Hippocampal formation (tissue), 2 donors: ENCODE measurements at regions not wholly inside any gene's neighbourhood (a gene's known extent, or its start where the extent isn't known, plus 50 kb on each side); places are given as distances from the start of the nearest gene placed in this dataset.

ENCODE experiments used
- DNase-seq, 2 donors: peaks; one replicate each; lab custom pipeline; 2025; lab: John Stamatoyannopoulos, UW

DNA sequence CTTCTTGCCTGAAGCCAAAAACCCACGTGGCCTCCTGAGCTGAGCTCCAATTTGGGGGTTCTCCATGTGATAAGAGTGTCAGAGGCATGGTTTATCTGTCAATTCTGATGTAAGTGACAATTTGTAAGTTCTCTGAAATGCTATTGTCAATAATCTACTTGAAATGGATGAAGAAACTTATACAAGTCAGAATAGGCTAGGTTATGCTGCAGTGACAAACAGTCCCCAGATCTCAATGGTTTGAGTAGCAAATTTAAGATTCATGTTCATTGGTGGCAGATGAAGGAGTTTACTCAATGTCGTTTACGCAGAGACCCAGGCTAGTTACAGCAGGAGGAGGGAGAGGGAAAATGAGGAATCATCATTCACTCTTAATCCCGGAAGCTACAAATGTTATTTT, 352.4 kb downstream of the KIF16B start:
- no peak for DNase-seq

DNA sequence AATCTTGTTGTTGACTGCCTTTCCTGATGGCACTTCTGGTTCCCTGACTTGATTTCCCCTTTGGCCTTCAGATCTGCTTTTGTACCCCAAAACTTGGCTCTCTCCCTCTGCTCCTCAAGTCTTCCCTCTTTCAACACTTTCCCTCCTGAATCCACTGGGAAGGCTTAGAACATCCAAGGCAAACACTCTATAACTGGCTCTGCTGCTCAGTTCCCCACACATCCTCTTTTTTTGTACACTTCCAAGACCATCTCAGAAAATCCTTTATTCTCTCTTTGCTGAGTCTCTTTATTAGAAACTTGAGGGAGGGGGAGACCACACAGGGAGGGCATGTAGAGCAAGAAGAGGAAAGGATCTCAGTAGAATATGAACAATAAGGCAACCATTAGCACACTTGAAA, 354.1 kb downstream of the KIF16B start:
- no peak for DNase-seq

DNA sequence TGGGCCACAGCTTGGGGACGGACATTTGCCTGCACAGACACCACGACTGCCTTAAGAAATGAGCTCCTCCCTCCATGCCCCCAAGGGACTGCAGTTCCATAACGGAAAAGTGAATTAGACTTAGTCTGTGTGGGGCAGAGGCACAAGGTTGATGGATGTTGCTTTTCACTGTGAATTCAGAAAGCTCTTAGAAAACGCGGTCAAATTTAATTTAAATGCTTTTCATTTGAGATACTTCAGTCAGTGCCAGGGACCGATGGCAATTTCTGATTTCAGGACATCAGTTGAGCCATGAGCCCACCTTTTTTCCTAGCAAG, 356.4 kb downstream of the KIF16B start:
- DNase-seq, result no peak

DNA sequence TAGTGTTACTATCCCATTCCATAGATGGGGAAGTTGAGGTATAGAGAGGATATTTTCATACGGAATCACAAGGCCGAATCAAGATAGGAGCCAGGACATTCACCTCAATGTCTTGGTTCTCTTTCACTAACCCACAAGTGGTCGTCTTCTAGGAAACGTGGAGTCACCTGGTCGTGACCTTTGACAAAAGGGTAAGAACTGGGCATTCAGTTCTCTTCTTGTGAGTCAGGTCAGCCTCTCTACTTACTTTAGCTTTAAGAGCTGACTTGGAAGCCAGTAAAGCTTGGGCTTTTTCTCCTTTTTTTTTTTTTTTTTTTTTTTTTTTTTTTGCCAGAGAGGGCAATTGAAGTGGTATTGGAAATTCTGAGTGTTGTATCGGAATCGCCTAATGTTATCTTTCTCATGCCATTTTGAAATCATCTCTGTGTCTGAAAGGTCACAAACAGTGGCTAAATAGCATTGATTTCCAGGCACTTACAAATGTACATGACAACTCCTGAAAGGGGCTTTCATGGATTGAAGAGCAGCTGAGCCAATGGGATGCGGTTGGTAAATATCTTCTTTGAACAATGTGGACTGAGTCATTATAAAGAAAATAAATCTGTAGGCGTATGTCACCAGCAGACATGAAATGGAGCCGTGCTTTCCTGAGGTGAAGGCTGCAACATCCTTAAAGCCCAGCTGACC, 356.9 kb downstream of the KIF16B start:
- DNase-seq, result no peak

DNA sequence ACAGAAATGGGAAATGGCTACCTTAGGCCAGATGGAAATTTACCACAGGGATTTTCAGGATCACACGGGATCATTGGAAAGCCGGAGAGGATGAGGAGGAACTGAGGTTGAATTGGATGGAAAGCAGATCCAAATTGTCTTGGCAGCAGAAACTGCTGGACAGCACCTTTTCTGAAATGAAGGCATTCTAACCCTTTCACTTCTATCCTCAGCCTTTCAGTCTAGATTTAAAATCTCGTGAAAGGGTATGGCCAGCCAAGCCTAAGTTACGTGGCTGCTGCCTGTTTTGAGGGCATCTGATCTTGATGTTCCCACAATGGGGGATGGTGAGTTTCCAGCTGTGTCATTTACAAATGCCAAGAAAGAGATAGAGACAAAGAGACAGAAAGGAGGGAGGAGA, 358.2 kb downstream of the KIF16B start:
- DNase-seq, result no peak

DNA sequence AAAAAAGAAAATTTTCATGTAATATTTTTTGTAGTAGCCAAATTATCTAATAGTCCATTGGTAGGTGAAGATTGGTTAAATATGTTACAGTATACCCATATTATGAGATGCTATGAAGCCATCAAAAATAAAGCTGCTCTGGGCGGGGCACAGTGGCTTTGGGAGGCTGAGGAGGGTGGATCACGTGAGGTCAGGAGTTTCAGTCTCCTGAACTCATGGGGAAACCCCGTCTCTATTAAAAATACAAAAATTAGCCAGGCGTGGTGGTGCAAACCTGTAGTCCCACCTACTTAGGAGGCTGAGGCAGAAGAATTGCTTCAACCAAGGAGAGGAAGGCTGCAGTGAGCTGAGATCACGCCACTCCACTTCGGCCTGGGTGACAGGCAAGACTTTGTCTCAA, 360.5 kb downstream of the KIF16B start:
- no peak for DNase-seq

DNA sequence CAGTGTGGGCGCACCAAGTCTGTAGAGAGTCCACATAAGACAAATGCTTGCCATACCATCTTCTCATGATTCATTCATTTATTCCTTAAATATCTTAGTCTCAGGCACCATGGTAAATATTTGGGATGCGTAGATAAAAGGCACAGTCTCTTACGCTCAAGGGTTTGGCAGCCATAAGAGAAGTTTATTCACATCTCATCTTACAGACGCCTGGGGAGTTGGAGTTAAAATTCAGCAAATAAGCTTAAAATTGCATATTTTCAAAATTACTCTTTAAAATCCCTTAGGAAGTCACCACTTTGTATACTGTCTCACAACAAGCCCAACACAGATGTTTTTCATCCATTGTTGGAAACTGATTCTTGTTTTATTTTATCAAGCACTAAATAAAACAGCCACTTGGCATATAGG, 363.3 kb downstream of the KIF16B start:
- DNase-seq, result no peak

DNA sequence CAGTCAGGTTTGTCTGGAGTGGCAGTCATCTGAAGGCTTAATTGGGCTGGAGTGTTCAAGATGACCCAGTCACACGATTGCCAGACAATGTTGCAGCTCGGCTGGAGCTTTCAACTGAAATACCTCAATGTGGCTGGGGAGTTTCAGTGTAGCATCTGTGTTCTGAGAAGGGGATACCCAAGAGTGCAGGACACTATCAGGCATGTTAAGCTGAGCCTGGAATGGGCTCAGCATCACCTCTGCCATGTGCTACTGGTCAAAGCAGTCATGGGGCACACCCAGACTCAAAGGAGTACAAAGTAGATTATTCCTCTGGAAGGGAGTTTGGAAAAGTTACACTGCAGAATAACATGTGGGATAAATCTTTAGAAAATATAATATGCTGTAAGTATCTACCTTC, 363.9 kb downstream of the KIF16B start:
- DNase-seq, result no peak

DNA sequence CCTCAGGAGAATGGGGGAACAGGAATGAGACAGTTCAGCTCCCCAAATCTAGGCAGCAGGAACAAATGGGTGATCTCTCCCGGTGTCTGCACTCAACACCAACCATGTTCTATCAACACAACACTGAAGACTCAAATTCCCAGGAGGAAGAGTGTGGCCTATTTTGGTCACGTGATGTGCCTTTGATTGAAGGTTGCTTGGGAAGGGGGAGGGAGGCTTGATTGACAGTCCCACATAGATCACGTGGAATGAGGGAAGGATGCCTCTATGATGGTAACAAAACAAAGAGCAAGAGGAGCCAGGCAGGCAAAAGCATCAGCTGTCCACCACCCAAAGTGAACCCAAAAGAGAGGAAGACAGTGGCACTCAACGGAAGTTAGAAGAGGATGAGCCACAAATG, 364.8 kb downstream of the KIF16B start:
- DNase-seq, result no peak

DNA sequence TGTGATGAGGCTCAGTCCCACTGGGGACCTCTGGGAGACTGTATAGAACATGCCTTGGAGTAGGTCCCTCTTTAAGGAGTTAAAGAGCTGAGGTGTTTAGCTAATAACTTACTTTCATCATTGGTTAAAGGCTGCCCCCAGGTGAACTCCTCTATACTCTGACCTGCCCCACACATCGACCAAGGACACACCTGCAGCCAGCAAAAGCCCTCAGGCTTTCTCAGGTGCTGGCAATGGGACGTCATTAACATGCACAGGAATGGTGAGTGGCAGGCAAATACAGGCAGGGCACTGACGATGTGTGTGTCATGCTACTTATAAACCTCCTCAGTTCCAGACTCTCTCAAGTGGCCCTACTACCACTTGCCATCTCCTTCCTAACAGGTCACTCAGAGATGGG, 366.4 kb downstream of the KIF16B start:
- DNase-seq, result no peak

DNA sequence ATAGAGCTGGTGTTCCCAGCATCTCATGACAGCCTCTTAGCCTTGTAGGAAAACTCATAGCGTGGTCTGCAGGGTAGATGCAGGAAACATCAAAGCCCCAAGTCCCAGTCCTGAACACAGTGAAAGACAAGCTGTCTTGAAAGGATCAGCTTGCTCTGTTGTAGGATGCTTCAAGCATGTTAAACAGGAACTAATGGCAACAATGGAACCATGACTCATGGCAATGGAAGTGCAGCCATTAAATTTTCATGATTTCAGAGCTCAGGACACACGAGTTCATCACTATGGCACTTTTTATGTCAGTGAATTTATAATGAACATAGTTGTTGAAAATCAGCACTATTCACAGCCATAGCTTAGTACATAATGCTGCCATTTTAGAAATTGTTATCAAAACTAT, 367.7 kb downstream of the KIF16B start:
- DNase-seq, result no peak

DNA sequence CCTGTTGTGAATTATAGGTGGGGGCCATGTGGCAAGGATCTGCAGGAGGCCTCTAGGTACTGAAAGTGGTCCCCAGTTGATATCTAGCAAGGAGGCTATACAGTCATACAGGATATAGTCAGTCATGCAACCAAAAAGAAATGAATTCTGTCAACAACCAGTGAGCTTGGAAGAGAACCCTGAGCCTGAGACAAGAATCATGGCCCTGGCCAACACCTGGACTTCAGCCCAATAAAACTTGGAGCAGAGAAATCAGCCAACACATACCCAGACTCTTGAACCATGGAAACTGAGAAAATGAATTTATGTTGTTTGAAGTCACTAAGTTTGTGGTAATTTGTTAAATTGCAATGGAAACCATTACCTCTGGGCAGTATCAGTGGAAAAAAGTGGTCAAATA, 370.2 kb downstream of the KIF16B start:
- no peak for DNase-seq

DNA sequence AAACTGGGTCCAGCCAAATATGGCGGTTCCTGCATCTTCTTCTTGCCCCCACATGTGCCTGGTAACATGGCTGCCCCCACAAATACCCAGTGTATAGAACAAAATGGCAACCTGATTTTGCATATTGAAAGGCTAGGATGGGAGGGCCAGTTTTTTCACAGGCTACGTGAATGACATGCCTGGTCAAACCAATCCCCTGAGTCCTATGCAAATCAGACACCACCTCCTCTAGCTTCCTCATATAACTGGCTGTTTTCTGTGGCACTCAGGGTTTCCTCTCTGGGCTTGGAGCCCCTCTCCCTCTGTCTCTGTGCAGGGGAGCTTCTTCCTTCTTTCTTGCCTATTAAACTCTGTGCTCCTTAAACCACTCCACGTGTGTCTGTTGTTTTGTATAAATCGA, 372.1 kb downstream of the KIF16B start:
- no peak for DNase-seq

DNA sequence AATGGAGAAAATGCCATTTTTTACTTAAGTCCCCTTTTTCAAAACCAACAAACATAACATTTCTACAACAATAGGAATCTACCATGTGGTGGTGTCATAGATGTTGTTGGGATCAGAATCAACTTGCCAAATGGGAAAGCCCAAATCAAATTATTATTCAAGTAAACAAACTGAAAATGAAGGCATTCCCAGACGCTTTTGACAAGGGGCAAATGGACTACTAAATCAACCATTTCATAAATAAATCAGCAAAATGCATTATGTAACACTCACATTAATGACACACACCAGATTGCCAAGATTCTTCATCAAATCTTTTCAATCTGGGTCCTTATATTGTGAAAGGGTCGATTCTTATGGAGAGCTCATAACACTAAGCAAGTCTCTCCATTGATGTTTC, 375.6 kb downstream of the KIF16B start:
- DNase-seq, result no peak

DNA sequence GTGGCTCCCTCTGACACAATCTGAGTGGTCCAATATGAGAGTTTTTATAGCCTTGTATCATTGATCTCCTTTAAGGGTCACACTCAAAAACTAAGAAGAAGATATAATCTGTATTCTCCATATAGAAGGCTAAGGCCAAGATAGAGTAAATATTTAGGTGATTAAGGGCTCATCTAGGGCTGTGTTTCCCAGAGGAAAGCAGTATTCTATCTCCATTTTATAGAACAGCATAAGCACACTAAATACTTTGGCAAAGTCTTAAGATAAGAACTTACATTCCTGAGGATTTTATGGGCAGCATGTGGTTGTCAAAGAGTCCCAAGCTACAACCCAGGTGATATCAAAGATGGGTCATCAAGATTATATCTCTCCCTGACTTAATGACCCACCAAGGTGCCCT, 377.6 kb downstream of the KIF16B start:
- DNase-seq, result no peak

DNA sequence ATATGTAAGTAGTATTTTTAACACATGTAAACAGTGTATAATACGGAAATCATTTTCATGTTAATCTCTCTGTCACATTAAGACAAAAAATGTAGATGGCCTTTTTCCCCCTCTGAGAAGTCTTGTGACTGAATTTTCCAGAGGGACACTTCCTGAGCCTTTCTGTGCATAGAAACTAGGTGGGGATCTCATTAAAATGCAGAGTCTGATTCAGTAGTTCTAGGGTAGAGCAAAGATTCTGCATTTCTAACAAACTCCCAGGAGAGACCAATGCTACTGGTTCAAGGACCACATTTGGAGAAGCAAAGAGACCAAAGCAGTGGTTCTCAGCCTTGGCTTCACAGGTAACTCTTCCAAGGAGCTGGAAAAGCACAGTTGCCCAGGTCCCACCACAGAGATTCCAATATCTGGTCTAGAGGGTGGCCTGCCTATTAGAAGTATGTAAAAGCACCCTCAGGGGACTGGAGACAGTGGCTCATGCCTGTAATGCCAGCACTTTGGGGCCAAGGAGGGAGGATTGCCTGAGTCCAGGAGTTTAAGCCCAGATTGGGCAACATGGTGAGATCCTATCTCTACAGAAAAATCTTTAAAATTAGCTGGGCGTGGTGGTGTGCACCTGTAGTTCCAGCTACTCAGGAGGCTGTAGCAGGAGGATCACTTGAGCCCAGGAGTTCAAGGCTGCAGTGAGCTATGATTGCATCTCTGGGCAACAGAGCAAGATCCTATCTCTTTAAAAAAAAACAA, 378.5 kb downstream of the KIF16B start:
- no peak for DNase-seq

DNA sequence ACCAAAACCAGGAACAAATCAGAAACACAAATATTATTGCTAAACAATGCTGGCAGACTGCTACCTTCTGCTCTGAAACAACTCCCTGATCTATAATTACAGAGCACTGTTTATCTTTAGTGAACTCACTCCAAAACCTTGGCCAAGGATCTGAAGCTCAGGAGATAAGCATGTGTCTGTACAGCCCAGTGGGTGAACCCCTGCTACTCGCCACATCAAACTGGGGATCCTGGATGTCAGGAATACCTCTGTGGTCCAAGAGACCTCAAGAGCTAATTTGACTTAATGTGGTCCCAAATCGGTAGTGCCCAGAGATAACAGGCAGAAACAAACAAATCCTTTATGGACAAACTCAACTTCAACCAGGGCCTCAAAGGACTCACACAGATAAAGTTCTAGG, 381.8 kb downstream of the KIF16B start:
- no peak for DNase-seq

DNA sequence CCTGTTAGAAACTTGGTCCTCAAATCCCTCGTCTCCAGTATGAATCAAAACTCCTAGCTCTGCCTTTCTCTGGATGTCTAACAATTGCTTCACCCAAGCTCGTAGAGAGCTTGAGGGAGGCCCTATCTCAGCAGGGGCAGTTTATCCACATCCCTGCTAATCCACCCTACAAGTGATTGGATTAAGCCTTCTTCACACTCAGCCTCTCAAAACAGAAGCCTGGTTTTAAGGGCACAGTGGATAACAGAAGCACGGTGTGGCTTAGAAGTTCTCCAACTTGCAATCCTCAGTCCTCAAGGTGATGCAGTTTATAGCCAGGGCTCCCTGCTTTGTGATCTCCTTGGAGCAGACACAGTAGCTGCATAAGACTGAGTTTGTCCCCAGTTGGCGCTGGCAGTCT, 383.9 kb downstream of the KIF16B start:
- no peak for DNase-seq

DNA sequence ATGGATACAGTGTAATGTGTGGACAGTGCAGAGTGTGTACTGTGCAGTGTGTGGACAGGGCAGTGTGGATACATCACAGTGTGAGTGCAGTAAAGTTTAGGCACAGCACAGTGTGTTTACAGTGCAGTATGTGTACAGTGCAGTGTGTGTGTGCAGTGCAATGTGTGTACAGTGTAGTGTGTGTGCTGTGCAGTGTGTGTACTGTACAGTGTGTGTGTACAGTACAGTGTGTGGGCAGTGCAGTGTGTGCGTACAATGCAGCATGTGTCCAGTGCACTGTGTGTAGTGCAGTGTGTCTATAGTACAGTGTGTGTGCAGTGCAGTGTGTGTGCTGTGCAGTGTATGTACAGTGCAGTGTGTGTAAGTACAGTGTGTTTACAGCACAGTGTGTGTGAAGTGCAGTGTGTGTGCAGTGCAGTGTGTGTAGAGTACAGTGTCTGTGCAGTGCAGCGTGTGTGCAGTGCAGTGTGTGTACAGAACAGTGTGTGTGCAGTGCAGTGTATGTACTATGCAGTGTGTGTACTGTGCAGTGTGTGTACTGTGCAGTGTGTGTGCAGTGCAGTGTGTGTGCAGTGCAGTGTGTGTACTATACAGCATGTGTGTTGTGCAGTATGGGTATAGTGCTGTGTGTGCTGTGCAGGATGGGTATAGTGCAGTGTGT, 385.2 kb downstream of the KIF16B start:
- no peak for DNase-seq

DNA sequence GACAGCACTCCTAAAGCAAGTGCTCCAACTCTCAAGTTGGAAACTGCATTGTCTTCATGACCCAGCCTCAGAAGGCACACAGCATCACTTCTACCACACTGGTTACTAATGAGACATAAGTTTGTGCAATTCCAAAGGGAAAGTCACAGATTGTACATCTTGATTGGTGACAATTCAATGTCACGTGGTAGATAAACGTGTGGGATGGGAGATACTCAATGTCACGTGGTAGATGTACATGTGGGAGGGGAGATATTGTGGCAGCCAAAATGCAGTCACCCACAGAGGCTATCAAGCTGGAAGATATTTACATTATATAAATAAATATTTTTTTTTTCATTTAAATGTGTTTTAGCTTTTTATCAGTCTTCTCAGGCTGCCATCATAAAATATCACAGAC, 393.3 kb downstream of the KIF16B start:
- DNase-seq, result no peak

DNA sequence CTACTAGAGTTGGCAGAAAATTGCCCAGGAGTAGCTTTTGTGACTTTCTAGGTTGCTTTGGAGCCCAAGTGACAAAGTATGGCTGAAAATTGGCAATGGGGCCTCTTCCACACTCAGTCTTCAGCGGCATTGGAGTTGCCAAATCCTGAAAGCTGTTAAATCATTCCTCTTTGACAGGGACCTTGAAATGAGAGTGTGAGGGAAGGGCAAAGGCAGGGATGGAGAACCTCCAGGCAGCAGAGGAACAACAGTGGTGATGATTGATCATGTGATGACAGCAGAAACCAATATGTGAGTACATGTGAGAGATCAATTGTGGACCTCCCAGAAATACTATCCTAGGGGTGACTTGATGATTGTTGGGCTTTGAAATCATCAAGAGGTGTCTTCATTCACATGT, 393.9 kb downstream of the KIF16B start:
- DNase-seq, result no peak

DNA sequence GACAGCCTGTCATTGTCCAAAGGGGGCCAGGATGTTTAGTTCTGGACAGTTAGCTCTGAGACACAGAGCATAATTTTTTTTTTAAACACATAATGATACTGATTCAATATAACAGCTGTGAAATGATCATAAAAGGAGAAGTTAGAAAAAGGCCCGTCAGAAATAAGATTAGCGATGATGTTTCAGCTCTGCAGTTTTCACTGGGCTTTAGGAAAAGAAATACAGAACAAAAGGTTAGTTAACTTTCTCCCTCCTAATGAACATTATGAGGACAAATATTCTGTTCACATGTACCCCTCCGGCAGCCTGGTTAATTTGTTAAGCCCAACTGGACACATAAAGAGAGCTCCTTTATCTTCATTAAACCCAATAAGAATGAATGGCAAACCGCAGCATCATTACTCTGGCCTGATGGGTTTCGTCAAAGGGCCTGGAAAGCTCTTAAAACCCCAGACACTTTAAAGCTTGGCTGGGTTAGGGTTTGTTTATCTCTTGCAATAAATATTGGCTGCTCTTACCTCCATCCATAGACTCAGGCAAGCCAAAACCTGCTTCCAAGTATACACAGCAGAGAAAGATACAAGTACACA, 394.6 kb downstream of the KIF16B start:
- DNase-seq, result no peak

DNA sequence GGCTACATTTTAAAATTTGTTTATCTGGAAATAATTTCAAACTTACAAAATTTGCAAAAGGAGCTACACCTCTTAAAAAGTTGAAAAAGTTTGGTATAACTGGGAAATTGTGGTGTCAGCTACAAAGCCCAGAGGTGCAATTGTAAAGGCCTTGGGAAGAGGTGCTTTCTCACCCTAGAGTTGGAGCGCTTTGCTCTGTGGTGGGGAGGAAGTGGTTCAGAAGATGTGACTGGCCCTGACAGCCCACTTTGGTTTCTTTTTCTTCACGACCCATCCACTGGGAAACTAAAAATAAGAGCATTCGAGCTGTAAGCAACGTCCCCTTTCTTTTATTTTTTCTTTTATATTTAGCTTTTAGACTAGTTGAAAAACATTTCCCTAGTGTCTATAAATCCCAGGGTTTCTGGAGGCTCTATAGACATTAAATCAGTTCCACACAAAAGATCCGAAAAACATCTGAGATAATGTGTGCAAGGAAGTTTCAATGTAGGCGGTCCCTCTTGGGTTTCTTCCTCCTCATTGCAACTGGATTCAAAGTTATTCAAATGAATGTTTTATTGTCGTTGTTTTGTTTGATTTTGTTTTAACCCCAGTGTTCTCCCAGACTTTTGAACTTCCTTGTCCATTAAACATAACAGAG, 397.8 kb downstream of the KIF16B start:
- no peak for DNase-seq
